Nephron (organoid): ENCODE measurements at regions not wholly inside any gene's neighbourhood (a gene's known extent, or its start where the extent isn't known, plus 50 kb on each side); places are given as distances from the start of the nearest gene placed in this dataset.
A peak's percentile ranks its signal among the peaks of the same experiment; 100 is the strongest.

Experiments used
- H3K27ac Mint-ChIP-seq, 3 experiments: 2 replicates each; pipeline ENCODE4 v1.8.0; 2020; ENCODE audit warnings: mixed read lengths in 3 of 3, mild to moderate bottlenecking in 2 of 3, moderate library complexity in 1 of 3
- H3K27me3 Mint-ChIP-seq: 2 replicates; pipeline ENCODE4 v1.8.0; 2021; ENCODE audit warnings: low read depth, mild to moderate bottlenecking, moderate library complexity, mixed read lengths
- H3K36me3 Mint-ChIP-seq: 2 replicates; pipeline ENCODE4 v1.8.0; 2020; ENCODE audit warnings: low read depth, mixed read lengths
- H3K4me1 Mint-ChIP-seq: 2 replicates; pipeline ENCODE4 v1.8.0; 2020; ENCODE audit warnings: mixed read lengths
- H3K4me3 Mint-ChIP-seq, 3 experiments: 2 replicates each; pipeline ENCODE4 v1.8.0; 2020; ENCODE audit warnings: mild to moderate bottlenecking in 3 of 3, mixed read lengths in 3 of 3, moderate library complexity in 2 of 3
- H3K9me3 Mint-ChIP-seq: 2 replicates; pipeline ENCODE4 v1.8.0; 2020; ENCODE audit warnings: mixed read lengths
- TF ChIP-seq, protein P1 (sequence below), 3 experiments: fragments of 200-600 bp; sonication (generic); IDR thresholded peaks; one replicate each; pipeline ENCODE4 v1.5.0; 2021; ENCODE audit warnings: antibody characterized with exemption in 3 of 3; ENCODE audit not compliant: unreplicated experiment in 3 of 3

- Mint-ChIP-seq H3K9me3 (no peaks in the 10 kb centered on the region), H3K27ac (no peak overlapping the region), H3K4me1 (peaks cover 33% of the 10 kb centered on the region), H3K4me3 (no peak overlapping the region), H3K27me3 (peaks cover 11% of the 10 kb centered on the region), H3K36me3 (no peaks in the 10 kb centered on the region)
- TF ChIP-seq, protein P1, sequence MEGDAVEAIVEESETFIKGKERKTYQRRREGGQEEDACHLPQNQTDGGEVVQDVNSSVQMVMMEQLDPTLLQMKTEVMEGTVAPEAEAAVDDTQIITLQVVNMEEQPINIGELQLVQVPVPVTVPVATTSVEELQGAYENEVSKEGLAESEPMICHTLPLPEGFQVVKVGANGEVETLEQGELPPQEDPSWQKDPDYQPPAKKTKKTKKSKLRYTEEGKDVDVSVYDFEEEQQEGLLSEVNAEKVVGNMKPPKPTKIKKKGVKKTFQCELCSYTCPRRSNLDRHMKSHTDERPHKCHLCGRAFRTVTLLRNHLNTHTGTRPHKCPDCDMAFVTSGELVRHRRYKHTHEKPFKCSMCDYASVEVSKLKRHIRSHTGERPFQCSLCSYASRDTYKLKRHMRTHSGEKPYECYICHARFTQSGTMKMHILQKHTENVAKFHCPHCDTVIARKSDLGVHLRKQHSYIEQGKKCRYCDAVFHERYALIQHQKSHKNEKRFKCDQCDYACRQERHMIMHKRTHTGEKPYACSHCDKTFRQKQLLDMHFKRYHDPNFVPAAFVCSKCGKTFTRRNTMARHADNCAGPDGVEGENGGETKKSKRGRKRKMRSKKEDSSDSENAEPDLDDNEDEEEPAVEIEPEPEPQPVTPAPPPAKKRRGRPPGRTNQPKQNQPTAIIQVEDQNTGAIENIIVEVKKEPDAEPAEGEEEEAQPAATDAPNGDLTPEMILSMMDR (IDR thresholded peaks at IDR 0.05; ENCODE audit: unreplicated experiment in 3 of 3): no peak
These were observed 54.5 kb upstream of the FAM180A start for GRCh38 chr7:135803143-135803542.

- TF ChIP-seq, protein P1 (IDR thresholded peaks at IDR 0.05; ENCODE audit: unreplicated experiment in 3 of 3): no peak
- Mint-ChIP-seq H3K27me3 (peaks cover 11% of the 10 kb centered on the region), H3K4me1 (peaks cover 28% of the 10 kb centered on the region), H3K4me3 (no peak overlapping the region), H3K36me3 (no peaks in the 10 kb centered on the region), H3K27ac (no peak overlapping the region), H3K9me3 (no peaks in the 10 kb centered on the region)
These were observed 54.1 kb upstream of the FAM180A start for GRCh38 chr7:135802697-135803096.

DNA sequence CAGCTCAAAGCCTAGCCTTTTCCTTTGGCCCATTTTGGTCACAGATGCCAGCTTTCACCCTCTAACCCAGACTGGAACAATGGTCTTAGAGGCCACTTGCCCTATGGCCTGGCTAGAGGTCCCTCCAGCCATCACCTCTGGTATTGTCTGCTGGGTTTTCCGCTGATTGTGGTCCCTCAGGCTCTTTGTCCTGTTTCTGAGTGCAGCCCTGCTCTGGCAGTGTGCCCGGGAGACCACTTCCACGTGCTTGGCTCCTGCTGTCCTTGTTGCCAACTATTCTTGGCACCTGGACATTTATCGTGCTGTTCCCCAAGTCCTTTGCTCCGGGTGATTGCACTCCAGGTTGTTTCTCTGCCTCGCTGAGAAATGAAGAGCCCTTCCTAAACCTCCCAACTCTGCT, 53.3 kb upstream of the FAM180A start:
- Mint-ChIP-seq H3K27me3 (peaks cover 11% of the 10 kb centered on the region), H3K4me1 (peaks cover 26% of the 10 kb centered on the region), H3K27ac (peak overlapping the region in 1 of 3 experiments; percentile 5), H3K36me3 (no peaks in the 10 kb centered on the region), H3K9me3 (no peaks in the 10 kb centered on the region), H3K4me3 (no peak overlapping the region)
- TF ChIP-seq, protein P1 (IDR thresholded peaks at IDR 0.05; ENCODE audit: unreplicated experiment in 3 of 3): no peak

GRCh38 chr7:135801045-135801693, 52.6 kb upstream of the FAM180A start:
- H3K9me3 Mint-ChIP-seq: no peaks in the 10 kb centered on the region
- H3K4me3 Mint-ChIP-seq: no peak overlapping the region
- H3K27me3 Mint-ChIP-seq: peaks cover 11% of the 10 kb centered on the region
- H3K27ac Mint-ChIP-seq: peak overlapping the region in 1 of 3 experiments; percentile 10
- TF ChIP-seq, protein P1 (IDR thresholded peaks at IDR 0.05; ENCODE audit: unreplicated experiment in 3 of 3): peak; percentile 84 to 88 (median 86)
- no peaks in the 10 kb centered on the region for H3K36me3 Mint-ChIP-seq
- peaks cover 28% of the 10 kb centered on the region for H3K4me1 Mint-ChIP-seq

DNA sequence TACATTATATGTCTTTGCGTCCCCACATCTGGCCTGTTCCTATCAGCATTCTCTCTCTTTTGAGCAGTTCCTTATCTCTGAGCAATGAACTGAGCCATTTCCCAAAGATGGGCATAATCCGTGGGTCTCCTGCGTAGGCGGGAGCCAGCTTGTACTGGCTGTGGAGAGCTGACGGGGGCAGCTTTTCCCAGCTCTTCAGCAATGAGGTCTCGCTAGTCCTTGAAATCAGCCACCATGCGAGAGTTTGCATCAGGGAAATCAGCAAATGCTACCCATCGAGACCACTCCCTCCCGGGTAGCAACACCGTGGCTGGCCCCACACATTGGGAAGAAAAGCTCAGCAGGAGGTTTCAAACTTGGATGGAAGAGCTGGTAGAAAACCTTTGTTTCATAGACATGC, 51.9 kb upstream of the FAM180A start:
- Mint-ChIP-seq H3K27ac (no peak overlapping the region), H3K36me3 (no peaks in the 10 kb centered on the region), H3K4me1 (peaks cover 33% of the 10 kb centered on the region), H3K27me3 (peaks cover 14% of the 10 kb centered on the region), H3K4me3 (peak overlapping the region in 1 of 3 experiments; percentile 29), H3K9me3 (peaks cover 2% of the 10 kb centered on the region)
- TF ChIP-seq, protein P1 (IDR thresholded peaks at IDR 0.05; ENCODE audit: unreplicated experiment in 3 of 3): no peak

- H3K36me3 Mint-ChIP-seq: no peaks in the 10 kb centered on the region
- H3K4me3 Mint-ChIP-seq: no peak overlapping the region
- TF ChIP-seq, protein P1 (IDR thresholded peaks at IDR 0.05; ENCODE audit: unreplicated experiment in 3 of 3): no peak
- H3K27ac Mint-ChIP-seq: no peak overlapping the region
- H3K27me3 Mint-ChIP-seq: peaks cover 14% of the 10 kb centered on the region
- peaks cover 34% of the 10 kb centered on the region for H3K4me1 Mint-ChIP-seq
- peaks cover 4% of the 10 kb centered on the region for H3K9me3 Mint-ChIP-seq
These were observed 51.3 kb upstream of the FAM180A start for GRCh38 chr7:135799881-135800280.
